OCI-LY1 (cell line): ENCODE measurements at regions not wholly inside any gene's neighbourhood (a gene's known extent, or its start where the extent isn't known, plus 50 kb on each side); places are given as distances from the start of the nearest gene placed in this dataset.

Source experiments
- EZH2 ChIP-seq: fragments of 200-600 bp; sonication (generic), shearing (Covaris generic); IDR thresholded peaks from 2 replicates; pipeline ENCODE4 v1.8.0; 2017; ENCODE audit warnings: borderline replicate concordance, mixed run types, mild to moderate bottlenecking, antibody characterized with exemption, low read length, moderate library complexity, mixed read lengths
- TF ChIP-seq, protein P1 (sequence below): fragments of 200-600 bp; sonication (generic), shearing (Covaris generic); IDR thresholded peaks from 2 replicates; pipeline ENCODE4 v1.5.1; 2017; ENCODE audit warnings: mild to moderate bottlenecking, antibody characterized with exemption, low read length, moderate library complexity, mixed read lengths

DNA sequence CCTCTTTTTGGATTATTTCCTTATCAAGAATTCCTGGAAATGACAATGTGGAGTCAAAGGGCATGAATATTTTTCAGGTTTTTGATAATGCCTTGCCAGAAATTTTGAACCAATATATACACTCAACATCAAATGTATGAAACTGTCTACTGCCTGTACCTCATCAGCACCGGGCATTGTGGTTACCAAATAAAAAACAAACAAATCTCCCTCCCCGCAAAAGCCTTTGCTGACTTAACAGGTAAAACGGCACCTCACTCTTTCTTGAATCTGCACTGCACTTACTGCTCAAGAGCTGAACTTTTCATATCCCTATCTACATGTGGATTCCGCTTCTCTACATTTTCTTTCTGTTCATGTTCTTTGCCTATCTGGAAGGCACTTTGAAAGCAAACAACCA lies 134.5 kb upstream of the PRICKLE2 start:
- TF ChIP-seq, protein P1, sequence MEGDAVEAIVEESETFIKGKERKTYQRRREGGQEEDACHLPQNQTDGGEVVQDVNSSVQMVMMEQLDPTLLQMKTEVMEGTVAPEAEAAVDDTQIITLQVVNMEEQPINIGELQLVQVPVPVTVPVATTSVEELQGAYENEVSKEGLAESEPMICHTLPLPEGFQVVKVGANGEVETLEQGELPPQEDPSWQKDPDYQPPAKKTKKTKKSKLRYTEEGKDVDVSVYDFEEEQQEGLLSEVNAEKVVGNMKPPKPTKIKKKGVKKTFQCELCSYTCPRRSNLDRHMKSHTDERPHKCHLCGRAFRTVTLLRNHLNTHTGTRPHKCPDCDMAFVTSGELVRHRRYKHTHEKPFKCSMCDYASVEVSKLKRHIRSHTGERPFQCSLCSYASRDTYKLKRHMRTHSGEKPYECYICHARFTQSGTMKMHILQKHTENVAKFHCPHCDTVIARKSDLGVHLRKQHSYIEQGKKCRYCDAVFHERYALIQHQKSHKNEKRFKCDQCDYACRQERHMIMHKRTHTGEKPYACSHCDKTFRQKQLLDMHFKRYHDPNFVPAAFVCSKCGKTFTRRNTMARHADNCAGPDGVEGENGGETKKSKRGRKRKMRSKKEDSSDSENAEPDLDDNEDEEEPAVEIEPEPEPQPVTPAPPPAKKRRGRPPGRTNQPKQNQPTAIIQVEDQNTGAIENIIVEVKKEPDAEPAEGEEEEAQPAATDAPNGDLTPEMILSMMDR = no peak
- TF ChIP-seq EZH2 = no peak
